ENCODE measurements at regions not wholly inside any gene's neighbourhood (a gene's known extent, or its start where the extent isn't known, plus 50 kb on each side); places are given as distances from the start of the nearest gene placed in this dataset.
"Not testable (repeated sequence)": the region's sequence is repeated elsewhere in the genome, so short reads cannot be mapped to it uniquely, and the experiment has no call there.

GRCh38 chr13:87736849-87737385 lies 65.7 kb downstream of the SLITRK5 start:
- DNase-seq (ENCODE audit: low spot score), result no peak

DNA sequence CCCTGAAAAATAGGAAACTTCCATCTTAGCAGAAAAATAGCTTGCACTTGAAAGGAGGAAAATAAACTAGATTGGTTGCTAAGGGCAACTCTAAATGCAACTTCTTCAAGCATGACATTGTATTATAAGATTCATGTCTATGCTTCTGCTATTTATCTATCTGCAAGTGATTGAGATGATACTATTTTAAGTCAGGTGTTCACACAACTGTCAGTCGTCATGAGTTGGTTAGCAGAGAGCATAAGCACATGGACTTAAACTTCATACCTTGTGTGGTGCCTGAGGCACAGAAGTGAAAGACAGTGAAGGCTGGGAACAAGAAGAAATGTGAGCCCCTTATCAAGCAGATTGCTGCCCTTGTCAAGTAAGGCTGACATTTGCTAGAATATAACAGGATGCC lies 82.9 kb downstream of the SLITRK5 start:
- no peak for DNase-seq (ENCODE audit: low spot score)

DNA sequence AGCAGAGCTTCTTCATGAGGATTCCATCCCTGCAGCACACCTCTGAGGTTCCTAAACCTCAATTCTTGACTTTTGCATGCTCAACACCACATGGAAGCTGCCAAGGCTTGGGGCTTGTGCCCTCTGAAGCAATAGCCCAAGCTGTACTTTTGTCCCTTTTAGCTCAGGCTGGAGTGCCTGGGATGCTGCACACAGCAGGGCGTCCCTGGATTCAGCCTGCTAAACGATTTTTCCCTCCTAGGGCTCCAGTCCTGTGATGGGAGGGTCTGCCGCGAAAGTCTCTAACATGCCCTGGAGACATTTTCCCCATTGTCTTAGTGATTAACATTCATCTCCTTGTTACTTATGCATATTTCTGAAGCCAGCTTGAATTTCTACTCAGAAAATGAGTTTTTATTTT lies 98.3 kb downstream of the SLITRK5 start:
- no peak for DNase-seq (ENCODE audit: low spot score)

DNA sequence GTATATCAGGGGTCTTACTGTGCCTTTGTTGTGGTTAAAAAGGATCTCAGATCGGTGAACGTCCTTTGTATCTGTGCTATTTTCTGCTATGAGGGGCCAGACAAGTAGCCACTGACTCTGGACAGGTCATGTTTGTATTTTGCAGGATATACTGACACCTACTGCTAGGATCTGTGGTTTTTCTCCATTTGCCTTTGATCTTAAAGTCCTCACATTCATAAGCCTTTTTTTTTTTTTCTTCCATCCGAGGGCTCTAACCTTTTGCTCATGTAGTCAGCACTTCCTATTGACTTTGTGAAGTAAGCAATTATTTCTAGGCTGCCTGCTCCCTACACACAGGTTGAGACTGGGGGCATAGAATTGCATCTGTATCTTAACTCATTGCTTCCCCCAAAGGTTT lies 106.2 kb downstream of the SLITRK5 start:
- DNase-seq (ENCODE audit: low spot score), result peak; percentile 82

DNA sequence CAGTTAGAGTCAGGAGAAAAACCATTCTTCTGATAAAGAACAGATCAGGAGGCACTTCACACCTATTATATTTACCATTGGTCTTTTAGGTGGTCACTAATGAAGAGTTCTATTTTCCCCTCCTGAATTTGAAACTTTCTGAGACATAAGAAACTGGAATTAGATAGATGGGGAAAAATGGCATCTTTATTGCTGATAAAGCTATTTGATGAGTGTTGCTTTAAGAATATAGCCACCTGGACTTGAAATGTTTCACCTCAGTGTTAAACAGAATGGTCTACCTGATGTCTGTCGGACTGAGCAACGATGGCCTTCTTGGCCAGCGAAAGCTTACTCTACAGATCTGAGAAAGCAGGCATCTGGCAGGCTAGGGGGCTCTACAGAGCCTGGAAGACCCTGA lies 107.0 kb downstream of the SLITRK5 start:
- DNase-seq (ENCODE audit: low spot score), result no peak

- DNase-seq (ENCODE audit: low spot score), result no peak
Observed at GRCh38 chr13:87779426-87779825, 108.3 kb downstream of the SLITRK5 start.

- no peak for DNase-seq (ENCODE audit: low spot score)
Observed at GRCh38 chr13:87783366-87783765, 112.2 kb downstream of the SLITRK5 start.

DNA sequence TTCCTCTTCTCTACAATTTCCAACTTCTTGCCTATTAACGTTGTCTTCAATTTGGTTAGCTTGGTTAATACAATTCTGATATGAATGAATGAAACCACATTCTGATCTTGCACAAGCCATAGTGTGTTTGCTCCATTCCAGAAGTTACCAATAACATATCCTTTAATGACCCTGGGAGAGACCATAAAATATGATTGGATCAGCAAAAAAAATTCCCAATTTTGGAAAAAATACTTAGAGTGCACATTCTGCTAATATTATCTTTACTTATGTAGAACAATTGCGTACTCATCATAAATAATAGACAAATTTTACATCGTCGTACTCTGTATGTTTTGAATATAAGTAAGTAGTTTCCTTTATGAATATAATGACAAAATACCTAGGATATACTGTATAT lies 117.2 kb downstream of the SLITRK5 start:
- DNase-seq (ENCODE audit: low spot score), result no peak

DNA sequence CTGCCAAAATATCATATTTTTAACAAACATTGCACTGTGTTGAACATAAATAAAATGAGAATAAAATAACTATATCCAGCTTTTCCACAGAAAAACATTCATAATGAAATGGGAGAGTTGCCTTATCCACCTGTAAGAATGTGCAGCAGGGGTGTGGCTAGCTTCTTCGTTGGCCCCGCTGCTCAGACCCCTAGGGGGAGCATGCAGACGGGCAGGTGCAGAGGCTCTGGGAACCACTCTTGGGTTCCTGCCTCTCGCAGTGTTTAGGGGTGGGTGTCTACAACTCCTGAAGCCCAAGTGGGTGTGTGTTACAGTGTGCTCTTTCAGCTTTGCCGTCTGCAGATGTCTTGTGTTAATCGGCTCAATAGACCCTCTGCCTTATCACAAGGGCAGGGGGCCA lies 121.7 kb downstream of the SLITRK5 start:
- no peak for DNase-seq (ENCODE audit: low spot score)

- no peak for DNase-seq (ENCODE audit: low spot score)
Observed at GRCh38 chr13:87798536-87798935, 127.4 kb downstream of the SLITRK5 start.

DNA sequence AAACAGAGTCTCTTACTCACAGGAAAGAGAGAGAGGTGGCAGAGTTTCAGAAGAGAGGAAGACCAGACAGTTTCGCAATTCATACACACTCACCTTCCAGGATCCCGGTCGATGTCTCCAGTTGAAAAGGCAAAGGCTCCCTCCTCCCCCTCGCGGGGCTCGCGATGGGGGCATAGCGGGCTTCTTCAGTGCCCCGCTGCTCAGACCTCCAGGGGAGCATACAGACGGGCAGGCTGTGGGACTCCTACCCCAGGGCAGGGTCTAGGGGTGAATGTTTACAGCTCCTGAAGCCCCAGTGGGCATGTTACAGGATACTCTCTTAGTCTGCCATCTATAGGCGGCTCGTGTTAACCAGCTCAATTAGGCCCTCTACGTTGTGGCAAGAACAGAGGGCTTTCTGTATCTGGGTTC lies 139.2 kb downstream of the SLITRK5 start:
- DNase-seq (ENCODE audit: low spot score), result peak; percentile 71

GRCh38 chr13:87810920-87811344 lies 139.8 kb downstream of the SLITRK5 start:
- DNase-seq (ENCODE audit: low spot score), result peak; percentile 57

- no peak for DNase-seq (ENCODE audit: low spot score)
Observed at GRCh38 chr13:87814403-87814802, 143.2 kb downstream of the SLITRK5 start.

- no peak for DNase-seq (ENCODE audit: low spot score)
Observed at GRCh38 chr13:87820241-87820640, 149.1 kb downstream of the SLITRK5 start.

- DNase-seq (ENCODE audit: low spot score), result no peak
Observed at GRCh38 chr13:87821512-87821911, 150.3 kb downstream of the SLITRK5 start.

GRCh38 chr13:87826301-87826700 lies 155.1 kb downstream of the SLITRK5 start:
- DNase-seq (ENCODE audit: low spot score), result not testable (repeated sequence)

GRCh38 chr13:87827479-87827878 lies 156.3 kb downstream of the SLITRK5 start:
- no peak for DNase-seq (ENCODE audit: low spot score)

GRCh38 chr13:87837522-87837921 lies 166.4 kb downstream of the SLITRK5 start:
- DNase-seq (ENCODE audit: low spot score), result no peak

DNA sequence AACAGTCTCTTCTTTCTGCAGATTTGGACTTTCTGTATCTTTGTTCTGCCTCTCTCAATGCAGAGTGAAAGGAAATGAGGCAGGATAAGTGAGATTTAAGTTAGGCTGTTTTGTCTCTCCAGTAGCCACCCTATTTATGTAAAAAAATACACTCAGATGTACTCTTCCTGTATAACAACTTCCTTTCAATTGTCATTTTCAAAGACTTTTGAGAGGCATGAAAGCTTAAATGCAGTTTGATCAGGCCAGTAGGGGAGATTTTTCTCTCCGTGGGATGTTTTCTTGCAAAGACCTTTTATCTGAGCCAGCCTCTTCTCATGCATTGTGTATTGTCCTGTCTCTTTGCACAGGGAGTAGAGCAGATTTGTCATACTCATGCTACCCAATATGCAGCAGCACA lies 166.8 kb downstream of the SLITRK5 start:
- DNase-seq (ENCODE audit: low spot score), result no peak

GRCh38 chr13:87851410-87851809 lies 180.2 kb downstream of the SLITRK5 start:
- no peak for DNase-seq (ENCODE audit: low spot score)

DNA sequence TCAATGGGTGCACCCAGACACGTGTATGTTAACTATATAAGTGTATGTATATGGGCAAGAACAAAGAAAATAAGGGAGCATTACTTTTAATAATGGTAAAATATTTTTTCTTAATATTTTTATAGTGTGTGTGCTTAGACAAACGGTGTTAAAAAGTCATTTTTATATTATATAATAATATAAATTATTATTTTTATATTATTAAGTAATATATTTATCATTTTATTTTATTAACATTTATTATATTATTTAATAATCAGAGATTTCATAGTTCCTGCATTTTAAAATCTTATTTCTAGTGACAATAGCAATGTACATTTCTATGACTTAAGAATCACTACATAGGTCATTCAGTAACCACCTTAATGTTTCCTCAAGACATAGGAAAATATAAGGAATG lies 184.4 kb downstream of the SLITRK5 start:
- DNase-seq (ENCODE audit: low spot score), result no peak

- no peak for DNase-seq (ENCODE audit: low spot score)
Observed at GRCh38 chr13:87859261-87859660, 188.1 kb downstream of the SLITRK5 start.

- DNase-seq (ENCODE audit: low spot score), result no peak
Observed at GRCh38 chr13:87867426-87867825, 196.3 kb downstream of the SLITRK5 start.

DNA sequence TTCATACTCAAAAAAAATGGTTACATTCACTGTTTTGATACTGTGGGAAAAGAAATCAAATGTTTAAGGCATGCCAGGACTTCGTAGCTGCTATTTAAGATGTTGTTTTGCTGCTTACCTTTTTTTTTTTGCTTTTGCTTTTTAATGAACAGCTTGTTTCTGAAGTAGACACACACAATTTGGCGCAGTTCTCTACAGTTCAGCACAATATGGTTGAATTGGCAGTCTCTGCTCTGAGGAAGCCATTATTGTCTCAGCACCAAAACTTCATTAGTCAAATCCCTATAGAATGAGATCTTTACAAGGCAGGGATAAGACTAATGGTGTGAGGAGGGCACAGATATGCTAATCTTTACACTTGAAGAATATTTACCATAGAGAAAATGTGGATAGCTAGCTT lies 197.6 kb downstream of the SLITRK5 start:
- DNase-seq (ENCODE audit: low spot score), result no peak

DNA sequence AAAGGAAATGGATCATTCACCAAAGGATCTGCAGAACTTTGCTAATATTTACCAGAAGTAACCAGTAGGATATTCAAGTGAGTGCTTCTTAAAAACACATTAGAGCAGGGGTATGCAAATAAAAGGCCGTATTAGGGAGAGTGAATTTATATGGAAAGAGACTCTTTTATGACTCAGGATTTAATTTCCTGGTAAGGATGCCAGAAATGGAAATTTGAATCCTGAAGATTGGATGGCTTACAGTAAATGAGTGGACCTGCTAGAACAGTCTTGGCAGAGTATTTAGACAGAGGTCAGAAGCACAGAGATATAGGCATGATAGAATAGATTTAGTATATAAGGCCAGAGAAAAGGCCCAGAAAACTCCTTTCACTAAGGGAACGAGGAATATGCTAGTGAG lies 201.6 kb downstream of the SLITRK5 start:
- DNase-seq (ENCODE audit: low spot score), result no peak

Measured in SW480 (cell line).